SH-SY5Y (cell line): ENCODE measurements at regions not wholly inside any gene's neighbourhood (a gene's known extent, or its start where the extent isn't known, plus 50 kb on each side); places are given as distances from the start of the nearest gene placed in this dataset.

Experiments
- GATA2 ChIP-seq: IDR thresholded peaks from 2 replicates; pipeline ENCODE4 v1.6.1; 2011; ENCODE audit warnings: mild to moderate bottlenecking, low read depth, low read length
- GATA3 ChIP-seq: IDR thresholded peaks from 2 replicates; pipeline ENCODE4 v1.6.1; 2011; ENCODE audit warnings: low read depth, mild to moderate bottlenecking, low read length, moderate library complexity

- TF ChIP-seq GATA2 = no peak
- TF ChIP-seq GATA3 = no peak
These were observed 269.5 kb upstream of the ZFHX3 start for GRCh38 chr16:73317321-73317857.
